ENCODE measurements at regions not wholly inside any gene's neighbourhood (a gene's known extent, or its start where the extent isn't known, plus 50 kb on each side); places are given as distances from the start of the nearest gene placed in this dataset.

GRCh38 chr2:22801970-22802369, 583.0 kb upstream of the KLHL29 start:
- Histone ChIP-seq H2AFZ (ENCODE audit: low read depth, low read length, poor library complexity, severe bottlenecking) (no peak overlapping the region), H3K4me2 (ENCODE audit: low read length) (no peak overlapping the region), H3K4me3 (replicated peaks in 1 of 2; ENCODE audit: low read depth in 1 of 2, low read length in 2 of 2) (no peak overlapping the region), H3K9me3 (ENCODE audit: control insufficient read depth in 1 of 2, insufficient read depth in 1 of 2, low read depth in 1 of 2, low read length in 2 of 2) (peaks cover 0 to 4% of the 10 kb centered on the region in 2 experiments; a peak in 2 of 4 replicates), H3K9me2 (ENCODE audit: insufficient read depth) (no peaks in the 10 kb centered on the region), H3K36me3 (ENCODE audit: control insufficient read depth in 1 of 2, insufficient read depth in 2 of 2, low read length in 2 of 2) (no peaks in the 10 kb centered on the region), H3K27ac (ENCODE audit: low read depth, low read length) (no peak overlapping the region), H3K79me2 (ENCODE audit: insufficient read depth, low read length) (no peaks in the 10 kb centered on the region), H3K27me3 (ENCODE audit: insufficient read depth, low read length) (no peaks in the 10 kb centered on the region), H3K9ac (ENCODE audit: low read length) (no peak overlapping the region), H4K20me1 (ENCODE audit: insufficient read depth) (no peaks in the 10 kb centered on the region), H3K4me1 (ENCODE audit: control insufficient read depth in 1 of 2, insufficient read depth in 2 of 2, low read length in 2 of 2) (no peaks in the 10 kb centered on the region)
- intact Hi-C loops (cut with micrococcal nuclease) = no loop called here
- ChIA-PET CTCF (no interaction called here), POLR2A (no interaction called here), RAD21 (ENCODE audit: low non-redundant PET in 1 of 2, low total read pairs in 2 of 2, uncharacterized antibody in 2 of 2, unreplicated experiment in 2 of 2) (no interaction called here)
- DNase-seq (ENCODE audit: low read depth, low spot score) (no peak), ATAC-seq (no peak)
- no TSS peak for BruUV-seq (replicated peaks)
- TF ChIP-seq ZFX (IDR thresholded peaks at IDR 0.05) = no peak
- TF ChIP-seq EZH2phosphoT487 (IDR thresholded peaks at IDR 0.05; ENCODE audit: borderline replicate concordance) = no peak
- no peak for TF ChIP-seq REST (IDR thresholded peaks at IDR 0.05; ENCODE audit: low read depth)
- no peak for TF ChIP-seq SIN3A (IDR thresholded peaks at IDR 0.05; ENCODE audit: low read depth)
- no peak for TF ChIP-seq SRF (IDR thresholded peaks at IDR 0.05; ENCODE audit: low read depth)
- no peak for TF ChIP-seq POLR2A (IDR thresholded peaks at IDR 0.05; ENCODE audit: borderline replicate concordance, extremely low read depth, insufficient read depth, insufficient read length)
- no peak for TF ChIP-seq TCF7L2 (IDR thresholded peaks at IDR 0.05; ENCODE audit: borderline replicate concordance, extremely low read depth, insufficient read depth, insufficient read length)
- no peak for TF ChIP-seq CBX3 (IDR thresholded peaks at IDR 0.05; ENCODE audit: low read depth)
- TF ChIP-seq ATF3 (IDR thresholded peaks at IDR 0.05) = no peak
- TF ChIP-seq CTCF (IDR thresholded peaks at IDR 0.05 in 2 of 3, conservative IDR thresholded peaks at IDR 0.05 in 1 of 3; ENCODE audit: borderline replicate concordance in 1 of 3, insufficient read depth in 1 of 3, low read depth in 2 of 3, low read length in 2 of 3) = no peak
- no peak for TF ChIP-seq ZNF274 (IDR thresholded peaks at IDR 0.05; ENCODE audit: low read depth, low read length)
- TF ChIP-seq MAX (IDR thresholded peaks at IDR 0.05) = no peak
- TF ChIP-seq RAD21 (IDR thresholded peaks at IDR 0.05; ENCODE audit: low read depth) = no peak
- TF ChIP-seq JUND (IDR thresholded peaks at IDR 0.05) = no peak
